HCT116 (cell line): ENCODE measurements at regions not wholly inside any gene's neighbourhood (a gene's known extent, or its start where the extent isn't known, plus 50 kb on each side); places are given as distances from the start of the nearest gene placed in this dataset.

Experiments used
- ATAC-seq: fragments of 200-7000 bp; cut with Tn5 transposase; 2 replicates; pipeline ENCODE4 v1.9.1; 2020; ENCODE audit warnings: mild to moderate bottlenecking, moderate library complexity
- BruUV-seq: library from RNA; stranded (reverse); fragments of 400-500 nt; replicated peaks from 2 replicates; lab custom pipeline; 2021; lab: Mats Ljungman, UMichigan
- CTCF ChIA-PET: fragments of 300-600 bp; sonication (Branson Sonifier 250); formaldehyde crosslinking; loops from one replicate; lab custom pipeline; 2021; ENCODE audit warnings: antibody characterized with exemption; lab: Charles Lee
- POLR2A ChIA-PET: fragments of 300-600, 350-600 bp; sonication (Branson Sonifier 250); formaldehyde crosslinking; loops from one replicate; lab custom pipeline; 2021; ENCODE audit warnings: antibody characterized with exemption; lab: Charles Lee
- RAD21 ChIA-PET, 2 experiments: fragments of 300-600 bp; sonication (Branson Sonifier 250); formaldehyde crosslinking; loops; one replicate each; lab custom pipeline; 2023; ENCODE audit warnings: low total read pairs in 2 of 2; ENCODE audit not compliant: uncharacterized antibody in 2 of 2, unreplicated experiment in 2 of 2, low non-redundant PET in 1 of 2; lab: Charles Lee
- DNase-seq: peaks from one replicate; pipeline ENCODE4 v3.0.0-alpha.2; 2010; ENCODE audit warnings: low read depth, low spot score
- H2AFZ ChIP-seq: fragments of 200-600 bp; shearing (Covaris generic), sonication (generic); 2 replicates; pipeline ENCODE4 v1.6.1; 2017; ENCODE audit warnings: low read depth, mixed run types, mixed read lengths, antibody characterized with exemption, low read length; ENCODE audit not compliant: poor library complexity, severe bottlenecking
- H3K27ac ChIP-seq: 2 replicates; pipeline ENCODE4 v1.5.1; 2012; ENCODE audit warnings: low read depth, low read length
- H3K27me3 ChIP-seq: fragments of 200-600 bp; sonication (generic); 2 replicates; pipeline ENCODE4 v1.6.1; 2016; ENCODE audit warnings: mixed run types, low read length, mixed read lengths; ENCODE audit not compliant: insufficient read depth
- H3K36me3 ChIP-seq, 2 experiments: fragments of 200-500 bp in 1 of 2; fragments of 200-600 bp in 1 of 2; sonication (Bioruptor generic) in 1 of 2; sonication (generic) in 1 of 2; 2 replicates each; pipeline versions ENCODE4 v1.5.1 to v1.6.1; 2014 to 2016; ENCODE audit warnings: low read length in 2 of 2, inconsistent platforms in 1 of 2, mixed read lengths in 1 of 2, mixed run types in 1 of 2; ENCODE audit not compliant: insufficient read depth in 2 of 2, control insufficient read depth in 1 of 2
- H3K4me1 ChIP-seq, 2 experiments: fragments of 200-600 bp in 1 of 2; sonication (generic) in 1 of 2; 2 replicates each; pipeline versions ENCODE4 v1.5.1 to v1.6.1; 2012 to 2017; ENCODE audit warnings: low read length in 2 of 2, inconsistent platforms in 1 of 2, mild to moderate bottlenecking in 1 of 2, mixed read lengths in 1 of 2, mixed run types in 1 of 2, moderate library complexity in 1 of 2; ENCODE audit not compliant: insufficient read depth in 2 of 2, control insufficient read depth in 1 of 2
- H3K4me2 ChIP-seq: fragments of 200-600 bp; sonication (generic); 2 replicates; pipeline ENCODE4 v1.6.1; 2017; ENCODE audit warnings: mixed run types, low read length, mixed read lengths
- H3K4me3 ChIP-seq, 2 experiments: fragments of 200-600 bp in 1 of 2; sonication (generic) in 1 of 2; replicated peaks in 1 of 2; 2 replicates each; pipeline ENCODE4 v1.5.1; 2011 to 2016; ENCODE audit warnings: low read length in 2 of 2, control low read depth in 1 of 2, low read depth in 1 of 2, mild to moderate bottlenecking in 1 of 2, mixed read lengths in 1 of 2, mixed run types in 1 of 2
- H3K79me2 ChIP-seq: fragments of 200-600 bp; sonication (generic); 2 replicates; pipeline ENCODE4 v1.6.1; 2017; ENCODE audit warnings: mild to moderate bottlenecking, mixed run types, low read length, moderate library complexity, mixed read lengths; ENCODE audit not compliant: insufficient read depth
- H3K9ac ChIP-seq: fragments of 200-600 bp; sonication (generic); 2 replicates; pipeline ENCODE4 v1.6.1; 2016; ENCODE audit warnings: low read length, mixed read lengths
- H3K9me2 ChIP-seq: fragments of 200-600 bp; sonication (generic), shearing (Covaris generic); 2 replicates; pipeline ENCODE4 v1.6.1; 2017; ENCODE audit warnings: mixed run types, mild to moderate bottlenecking, moderate library complexity; ENCODE audit not compliant: insufficient read depth
- H3K9me3 ChIP-seq, 2 experiments: fragments of 200-500 bp in 1 of 2; fragments of 200-600 bp in 1 of 2; sonication (Bioruptor generic) in 1 of 2; sonication (generic) in 1 of 2; 2 replicates each; pipeline ENCODE4 v1.6.1; 2014 to 2017; ENCODE audit warnings: low read length in 2 of 2, mixed read lengths in 2 of 2, inconsistent platforms in 1 of 2, low read depth in 1 of 2, mild to moderate bottlenecking in 1 of 2, mixed run types in 1 of 2, moderate library complexity in 1 of 2; ENCODE audit not compliant: control insufficient read depth in 1 of 2, insufficient read depth in 1 of 2
- H4K20me1 ChIP-seq: fragments of 200-600 bp; sonication (generic), shearing (Covaris generic); 2 replicates; pipeline ENCODE4 v1.6.1; 2017; ENCODE audit warnings: mixed run types, mild to moderate bottlenecking, moderate library complexity; ENCODE audit not compliant: insufficient read depth
- EGR1 ChIP-seq: IDR thresholded peaks from 2 replicates; pipeline ENCODE4 v1.6.1; 2012; ENCODE audit warnings: low read depth
- ELF1 ChIP-seq: IDR thresholded peaks from 2 replicates; pipeline ENCODE4 v1.6.1; 2012; ENCODE audit warnings: low read depth, borderline replicate concordance
- EZH2 ChIP-seq: fragments of 200-600 bp; sonication (generic); IDR thresholded peaks from 2 replicates; pipeline ENCODE4 v1.6.1; 2017; ENCODE audit warnings: antibody characterized with exemption, mixed run types
- EZH2phosphoT487 ChIP-seq: fragments of 200-600 bp; IDR thresholded peaks from 2 replicates; pipeline ENCODE4 v1.6.1; 2018; ENCODE audit warnings: antibody characterized with exemption, borderline replicate concordance
- FOSL1 ChIP-seq: IDR thresholded peaks from 2 replicates; pipeline ENCODE4 v1.6.1; 2012; ENCODE audit warnings: low read depth
- JUND ChIP-seq: IDR thresholded peaks from 2 replicates; pipeline ENCODE4 v1.6.1; 2012
- POLR2A ChIP-seq: IDR thresholded peaks from 2 replicates; pipeline ENCODE4 v1.7.0; 2011; ENCODE audit warnings: borderline replicate concordance; ENCODE audit not compliant: insufficient read depth, insufficient read length; ENCODE audit errors: extremely low read depth
- POLR2AphosphoS5 ChIP-seq: IDR thresholded peaks from 2 replicates; pipeline ENCODE4 v1.6.1; 2011; ENCODE audit warnings: mild to moderate bottlenecking, low read depth, low read length, moderate library complexity
- RAD21 ChIP-seq: IDR thresholded peaks from 2 replicates; pipeline ENCODE4 v1.6.1; 2012; ENCODE audit warnings: low read depth, mild to moderate bottlenecking
- SIN3A ChIP-seq: IDR thresholded peaks from 2 replicates; pipeline ENCODE4 v1.6.1; 2012; ENCODE audit warnings: low read depth
- SP1 ChIP-seq: IDR thresholded peaks from 2 replicates; pipeline ENCODE4 v1.6.1; 2012; ENCODE audit warnings: low read depth
- SRF ChIP-seq: IDR thresholded peaks from 2 replicates; pipeline ENCODE4 v1.6.1; 2012; ENCODE audit warnings: low read depth
- TCF7L2 ChIP-seq: IDR thresholded peaks from 2 replicates; pipeline ENCODE4 v1.7.0; 2011; ENCODE audit warnings: borderline replicate concordance, inconsistent platforms; ENCODE audit not compliant: insufficient read depth, insufficient read length; ENCODE audit errors: extremely low read depth
- YY1 ChIP-seq: IDR thresholded peaks from 2 replicates; pipeline ENCODE4 v1.6.1; 2011; ENCODE audit warnings: low read length, low read depth, moderate library complexity, mild to moderate bottlenecking; ENCODE audit not compliant: insufficient replicate concordance; ENCODE audit errors: extremely low read depth
- ZFX ChIP-seq: fragments of 450-650 bp; IDR thresholded peaks from 2 replicates; pipeline ENCODE4 v1.6.1; 2017
- ZNF274 ChIP-seq: fragments of 200-500 bp; sonication (Bioruptor generic); IDR thresholded peaks from 2 replicates; pipeline ENCODE4 v1.6.1; 2014; ENCODE audit warnings: mild to moderate bottlenecking, low read depth, low read length, inconsistent platforms
- intact Hi-C: fragments of 100-400 bp; cut with micrococcal nuclease; formaldehyde crosslinking; loops from 2 replicates; pipeline ENCODE4 v1.10.0; 2022
- TF ChIP-seq, protein P1 (sequence below): IDR thresholded peaks from 2 replicates; pipeline ENCODE4 v1.6.1; 2012; ENCODE audit warnings: low read depth
- TF ChIP-seq, protein P2 (sequence below): IDR thresholded peaks from 2 replicates; pipeline ENCODE4 v1.6.1; 2011; ENCODE audit warnings: mild to moderate bottlenecking, low read length, moderate library complexity; ENCODE audit not compliant: insufficient replicate concordance; ENCODE audit errors: extremely low read depth
- TF ChIP-seq, protein P3 (sequence below), 3 experiments: fragments of 200-600 bp in 1 of 3; sonication (generic) in 1 of 3; IDR thresholded peaks in 2 of 3; conservative IDR thresholded peaks in 1 of 3; 2 replicates each; pipeline ENCODE4 v1.5.1; 2012 to 2017; ENCODE audit warnings: low read depth in 2 of 3, low read length in 2 of 3, antibody characterized with exemption in 1 of 3, borderline replicate concordance in 1 of 3, control low read depth in 1 of 3, mild to moderate bottlenecking in 1 of 3, mixed read lengths in 1 of 3, mixed run types in 1 of 3, moderate library complexity in 1 of 3; ENCODE audit not compliant: insufficient read depth in 1 of 3
- TF ChIP-seq, protein P4 (sequence below): IDR thresholded peaks from 2 replicates; pipeline ENCODE4 v1.6.1; 2012

DNA sequence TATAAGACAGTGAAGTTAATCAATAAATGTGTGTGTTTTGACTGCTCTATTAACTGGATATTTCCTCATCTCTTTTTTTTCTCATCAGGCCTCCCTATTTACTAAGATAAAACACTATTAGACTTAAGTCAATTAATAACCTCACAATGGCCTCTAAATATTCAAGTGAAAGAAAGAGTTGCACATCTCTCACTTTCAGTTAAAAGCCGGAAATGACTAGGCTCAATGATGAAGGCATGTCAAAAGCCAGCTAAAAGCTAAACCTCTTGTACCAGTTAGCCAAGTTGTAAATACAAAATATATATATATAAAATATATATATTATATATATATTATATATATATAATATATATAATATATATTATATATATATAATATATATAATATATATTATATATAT, 127.0 kb upstream of the MEOX2 start:
- H3K4me2 ChIP-seq: no peak overlapping the region
- H4K20me1 ChIP-seq: no peaks in the 10 kb centered on the region
- TF ChIP-seq SIN3A (no peak), ELF1 (no peak), TCF7L2 (no peak), ZFX (no peak), FOSL1 (no peak), POLR2A (no peak), EZH2 (no peak), YY1 (no peak), EZH2phosphoT487 (no peak), JUND (no peak), SP1 (no peak), RAD21 (no peak), SRF (no peak), EGR1 (no peak), POLR2AphosphoS5 (no peak), ZNF274 (no peak)
- TF ChIP-seq, protein P1, sequence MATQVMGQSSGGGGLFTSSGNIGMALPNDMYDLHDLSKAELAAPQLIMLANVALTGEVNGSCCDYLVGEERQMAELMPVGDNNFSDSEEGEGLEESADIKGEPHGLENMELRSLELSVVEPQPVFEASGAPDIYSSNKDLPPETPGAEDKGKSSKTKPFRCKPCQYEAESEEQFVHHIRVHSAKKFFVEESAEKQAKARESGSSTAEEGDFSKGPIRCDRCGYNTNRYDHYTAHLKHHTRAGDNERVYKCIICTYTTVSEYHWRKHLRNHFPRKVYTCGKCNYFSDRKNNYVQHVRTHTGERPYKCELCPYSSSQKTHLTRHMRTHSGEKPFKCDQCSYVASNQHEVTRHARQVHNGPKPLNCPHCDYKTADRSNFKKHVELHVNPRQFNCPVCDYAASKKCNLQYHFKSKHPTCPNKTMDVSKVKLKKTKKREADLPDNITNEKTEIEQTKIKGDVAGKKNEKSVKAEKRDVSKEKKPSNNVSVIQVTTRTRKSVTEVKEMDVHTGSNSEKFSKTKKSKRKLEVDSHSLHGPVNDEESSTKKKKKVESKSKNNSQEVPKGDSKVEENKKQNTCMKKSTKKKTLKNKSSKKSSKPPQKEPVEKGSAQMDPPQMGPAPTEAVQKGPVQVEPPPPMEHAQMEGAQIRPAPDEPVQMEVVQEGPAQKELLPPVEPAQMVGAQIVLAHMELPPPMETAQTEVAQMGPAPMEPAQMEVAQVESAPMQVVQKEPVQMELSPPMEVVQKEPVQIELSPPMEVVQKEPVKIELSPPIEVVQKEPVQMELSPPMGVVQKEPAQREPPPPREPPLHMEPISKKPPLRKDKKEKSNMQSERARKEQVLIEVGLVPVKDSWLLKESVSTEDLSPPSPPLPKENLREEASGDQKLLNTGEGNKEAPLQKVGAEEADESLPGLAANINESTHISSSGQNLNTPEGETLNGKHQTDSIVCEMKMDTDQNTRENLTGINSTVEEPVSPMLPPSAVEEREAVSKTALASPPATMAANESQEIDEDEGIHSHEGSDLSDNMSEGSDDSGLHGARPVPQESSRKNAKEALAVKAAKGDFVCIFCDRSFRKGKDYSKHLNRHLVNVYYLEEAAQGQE: no peak
- TF ChIP-seq, protein P2, sequence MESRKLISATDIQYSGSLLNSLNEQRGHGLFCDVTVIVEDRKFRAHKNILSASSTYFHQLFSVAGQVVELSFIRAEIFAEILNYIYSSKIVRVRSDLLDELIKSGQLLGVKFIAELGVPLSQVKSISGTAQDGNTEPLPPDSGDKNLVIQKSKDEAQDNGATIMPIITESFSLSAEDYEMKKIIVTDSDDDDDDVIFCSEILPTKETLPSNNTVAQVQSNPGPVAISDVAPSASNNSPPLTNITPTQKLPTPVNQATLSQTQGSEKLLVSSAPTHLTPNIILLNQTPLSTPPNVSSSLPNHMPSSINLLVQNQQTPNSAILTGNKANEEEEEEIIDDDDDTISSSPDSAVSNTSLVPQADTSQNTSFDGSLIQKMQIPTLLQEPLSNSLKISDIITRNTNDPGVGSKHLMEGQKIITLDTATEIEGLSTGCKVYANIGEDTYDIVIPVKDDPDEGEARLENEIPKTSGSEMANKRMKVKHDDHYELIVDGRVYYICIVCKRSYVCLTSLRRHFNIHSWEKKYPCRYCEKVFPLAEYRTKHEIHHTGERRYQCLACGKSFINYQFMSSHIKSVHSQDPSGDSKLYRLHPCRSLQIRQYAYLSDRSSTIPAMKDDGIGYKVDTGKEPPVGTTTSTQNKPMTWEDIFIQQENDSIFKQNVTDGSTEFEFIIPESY: no peak
- TF ChIP-seq, protein P3, sequence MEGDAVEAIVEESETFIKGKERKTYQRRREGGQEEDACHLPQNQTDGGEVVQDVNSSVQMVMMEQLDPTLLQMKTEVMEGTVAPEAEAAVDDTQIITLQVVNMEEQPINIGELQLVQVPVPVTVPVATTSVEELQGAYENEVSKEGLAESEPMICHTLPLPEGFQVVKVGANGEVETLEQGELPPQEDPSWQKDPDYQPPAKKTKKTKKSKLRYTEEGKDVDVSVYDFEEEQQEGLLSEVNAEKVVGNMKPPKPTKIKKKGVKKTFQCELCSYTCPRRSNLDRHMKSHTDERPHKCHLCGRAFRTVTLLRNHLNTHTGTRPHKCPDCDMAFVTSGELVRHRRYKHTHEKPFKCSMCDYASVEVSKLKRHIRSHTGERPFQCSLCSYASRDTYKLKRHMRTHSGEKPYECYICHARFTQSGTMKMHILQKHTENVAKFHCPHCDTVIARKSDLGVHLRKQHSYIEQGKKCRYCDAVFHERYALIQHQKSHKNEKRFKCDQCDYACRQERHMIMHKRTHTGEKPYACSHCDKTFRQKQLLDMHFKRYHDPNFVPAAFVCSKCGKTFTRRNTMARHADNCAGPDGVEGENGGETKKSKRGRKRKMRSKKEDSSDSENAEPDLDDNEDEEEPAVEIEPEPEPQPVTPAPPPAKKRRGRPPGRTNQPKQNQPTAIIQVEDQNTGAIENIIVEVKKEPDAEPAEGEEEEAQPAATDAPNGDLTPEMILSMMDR (IDR thresholded peaks at IDR 0.05 in 2 of 3, conservative IDR thresholded peaks at IDR 0.05 in 1 of 3; ENCODE audit: borderline replicate concordance in 1 of 3, insufficient read depth in 1 of 3, low read depth in 2 of 3, low read length in 2 of 3): no peak
- TF ChIP-seq, protein P4, sequence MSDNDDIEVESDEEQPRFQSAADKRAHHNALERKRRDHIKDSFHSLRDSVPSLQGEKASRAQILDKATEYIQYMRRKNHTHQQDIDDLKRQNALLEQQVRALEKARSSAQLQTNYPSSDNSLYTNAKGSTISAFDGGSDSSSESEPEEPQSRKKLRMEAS: no peak
- no peaks in the 10 kb centered on the region for H3K27me3 ChIP-seq
- H3K4me1 ChIP-seq: no peaks in the 10 kb centered on the region
- BruUV-seq: no TSS peak
- H3K9ac ChIP-seq: no peak overlapping the region
- no peaks in the 10 kb centered on the region for H3K79me2 ChIP-seq
- DNase-seq (no peak), ATAC-seq (no peak)
- no peak overlapping the region for H3K27ac ChIP-seq
- intact Hi-C loops: no loop called here
- ChIA-PET CTCF (no interaction called here), POLR2A (no interaction called here), RAD21 (no interaction called here)
- H3K4me3 ChIP-seq: no peak overlapping the region
- no peaks in the 10 kb centered on the region for H3K9me2 ChIP-seq
- no peak overlapping the region for H2AFZ ChIP-seq
- H3K36me3 ChIP-seq: no peaks in the 10 kb centered on the region
- H3K9me3 ChIP-seq: no peaks in the 10 kb centered on the region
